MG63 (cell line): ENCODE measurements at regions not wholly inside any gene's neighbourhood (a gene's known extent, or its start where the extent isn't known, plus 50 kb on each side); places are given as distances from the start of the nearest gene placed in this dataset.
"Not testable (repeated sequence)": the region's sequence is repeated elsewhere in the genome, so short reads cannot be mapped to it uniquely, and the experiment has no call there.

Experiments
- DNase-seq: peaks from one replicate; pipeline ENCODE4 v3.0.0-alpha.2; 2020
- H3K27me3 ChIP-seq: fragments of 250-450 bp; sonication (Bioruptor Pico); 2 replicates; pipeline ENCODE4 v1.5.1; 2020; ENCODE audit warnings: mild to moderate bottlenecking, moderate library complexity
- H3K36me3 ChIP-seq: fragments of 250-450 bp; sonication (Bioruptor Pico); 2 replicates; pipeline ENCODE4 v1.5.1; 2020; ENCODE audit warnings: mild to moderate bottlenecking, moderate library complexity
- H3K4me3 ChIP-seq: fragments of 250-450 bp; sonication (Bioruptor Pico); 2 replicates; pipeline ENCODE4 v1.5.1; 2020; ENCODE audit warnings: mild to moderate bottlenecking, moderate library complexity
- H3K9me3 ChIP-seq: fragments of 250-450 bp; sonication (Bioruptor Pico); 2 replicates; pipeline ENCODE4 v1.5.1; 2020; ENCODE audit warnings: mild to moderate bottlenecking, moderate library complexity

DNA sequence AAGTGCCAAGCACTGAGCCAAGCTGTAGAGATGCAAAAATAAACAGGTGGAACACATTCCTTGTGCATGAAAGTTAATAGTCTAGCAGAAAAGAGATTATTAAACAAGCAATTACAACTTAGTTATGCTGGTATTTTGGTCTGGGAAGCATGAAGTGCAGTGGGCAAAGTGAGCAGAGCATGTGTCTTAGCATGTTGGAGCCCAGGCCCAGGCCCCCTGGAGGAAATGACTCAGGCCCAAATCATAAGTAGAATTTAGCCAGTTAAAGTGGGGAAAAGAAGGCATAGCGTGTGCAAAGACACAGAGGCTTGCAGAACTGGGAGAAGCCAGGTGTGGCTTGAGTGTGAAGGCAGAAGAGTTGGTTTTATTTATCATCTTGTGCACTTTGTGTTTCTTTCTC lies 163.8 kb upstream of the ATP11B start:
- H3K36me3 ChIP-seq, result no peaks in the 10 kb centered on the region
- no peak for DNase-seq
- H3K4me3 ChIP-seq, result no peak overlapping the region

DNA sequence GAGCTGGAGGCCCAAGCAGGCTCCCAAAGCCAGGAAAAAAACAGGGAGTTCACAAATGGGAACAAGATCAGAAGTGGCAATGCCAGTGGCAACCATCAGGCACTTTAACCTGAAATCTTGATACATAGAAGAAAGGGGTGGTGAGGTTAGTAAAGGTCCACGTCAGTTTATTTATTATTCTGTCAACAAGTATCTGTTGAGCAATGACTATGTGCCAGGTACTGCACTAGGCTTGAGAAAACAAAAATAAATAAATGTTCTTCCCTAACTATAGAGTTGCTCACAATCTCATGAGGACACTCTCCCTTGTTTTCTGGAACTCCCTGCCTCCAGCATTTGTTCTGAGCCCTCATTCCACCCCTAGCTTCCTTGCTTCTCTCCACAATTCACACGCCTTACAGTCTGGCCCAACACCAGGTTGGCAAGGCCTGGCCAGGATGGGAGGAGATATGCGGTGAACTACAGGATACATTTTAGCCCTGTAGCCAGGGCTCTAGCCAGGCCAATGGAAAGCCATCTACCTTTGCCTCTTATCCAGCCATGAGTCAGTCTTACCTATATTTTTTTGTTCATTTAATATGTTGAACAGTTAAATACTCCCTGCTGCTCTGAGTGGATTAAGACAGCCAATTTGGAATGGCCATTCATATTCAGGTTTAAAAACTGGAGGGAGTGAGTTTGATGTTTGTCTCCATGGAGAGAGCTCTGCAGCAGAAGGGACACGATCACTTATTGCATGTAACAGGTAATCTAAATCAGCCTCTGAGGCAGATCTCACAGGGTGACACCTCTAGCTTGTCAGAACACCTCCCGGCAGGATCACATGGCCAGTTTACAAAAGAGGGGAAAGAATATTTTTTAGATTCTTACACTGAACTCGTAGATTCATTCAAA lies 161.9 kb upstream of the ATP11B start:
- Histone ChIP-seq H3K27me3 (peaks cover 2% of the 10 kb centered on the region), H3K4me3 (no peak overlapping the region), H3K36me3 (no peaks in the 10 kb centered on the region), H3K9me3 (no peaks in the 10 kb centered on the region)
- no peak for DNase-seq

More for the DNA sequence above, 163.8 kb upstream of the ATP11B start:
- peaks cover 2% of the 10 kb centered on the region for H3K27me3 ChIP-seq
- no peaks in the 10 kb centered on the region for H3K9me3 ChIP-seq

DNA sequence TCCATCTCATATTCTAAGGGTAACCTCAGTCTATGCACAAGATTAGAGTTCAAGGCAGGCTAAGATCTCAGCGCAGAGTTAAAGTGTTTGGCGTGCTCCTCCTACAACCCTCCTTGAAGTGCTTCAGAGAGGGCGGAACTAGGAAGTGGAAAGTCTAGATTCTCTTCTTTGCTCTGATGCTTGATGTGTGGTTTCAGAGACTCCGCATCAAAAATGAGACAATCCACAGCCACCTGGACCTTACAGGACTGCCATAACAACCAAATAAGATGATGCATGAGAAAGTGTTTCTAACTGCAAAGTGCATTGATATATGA lies 161.3 kb upstream of the ATP11B start:
- no peak for DNase-seq
- Histone ChIP-seq H3K36me3 (no peaks in the 10 kb centered on the region), H3K9me3 (no peaks in the 10 kb centered on the region), H3K27me3 (no peaks in the 10 kb centered on the region; the same call in 1 of the 2 replicates), H3K4me3 (no peak overlapping the region)

DNA sequence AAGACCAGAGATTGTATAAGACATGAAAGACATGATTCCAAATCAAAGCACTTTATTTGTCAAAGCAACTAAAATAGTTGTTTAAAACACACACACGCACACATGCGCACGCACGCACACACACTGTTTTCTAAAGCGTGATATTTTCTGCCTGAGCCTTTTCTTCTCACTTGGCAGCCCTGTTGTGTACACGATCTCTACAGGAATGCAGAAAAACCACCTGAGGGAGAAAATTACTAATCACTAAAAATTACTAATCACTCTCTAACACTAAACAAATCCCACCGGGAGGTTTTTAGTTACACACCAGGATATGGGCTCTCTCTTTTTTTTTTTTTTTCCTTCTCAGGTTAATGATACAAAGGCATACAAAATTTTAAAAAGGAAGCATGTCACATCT lies 160.1 kb upstream of the ATP11B start:
- H3K4me3 ChIP-seq, result no peak overlapping the region
- no peaks in the 10 kb centered on the region for H3K36me3 ChIP-seq
- no peaks in the 10 kb centered on the region for H3K9me3 ChIP-seq
- no peak for DNase-seq
- no peaks in the 10 kb centered on the region for H3K27me3 ChIP-seq

DNA sequence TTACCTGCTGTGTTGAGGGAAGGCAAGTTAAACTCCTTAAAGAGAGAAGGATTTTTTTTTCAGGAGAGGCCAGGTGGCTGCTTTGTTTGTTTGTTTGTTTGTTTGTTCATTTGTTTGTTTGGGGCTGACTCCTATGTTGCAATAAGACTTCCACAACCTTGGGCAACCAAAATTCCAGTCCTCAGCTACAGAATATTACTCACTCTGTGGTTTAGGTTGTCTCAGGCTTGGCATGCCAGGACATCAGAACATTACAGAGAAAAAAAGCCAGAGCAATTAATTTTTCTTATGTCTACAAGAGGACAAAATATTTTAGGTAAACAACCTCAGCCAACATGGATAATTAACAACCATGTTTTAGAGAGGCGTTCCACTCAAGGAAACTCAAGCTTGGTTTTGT lies 156.7 kb upstream of the ATP11B start:
- Histone ChIP-seq H3K27me3 (no peaks in the 10 kb centered on the region), H3K36me3 (no peaks in the 10 kb centered on the region), H3K9me3 (no peaks in the 10 kb centered on the region; the same call in 1 of the 2 replicates), H3K4me3 (no peak overlapping the region)
- DNase-seq, result no peak

DNA sequence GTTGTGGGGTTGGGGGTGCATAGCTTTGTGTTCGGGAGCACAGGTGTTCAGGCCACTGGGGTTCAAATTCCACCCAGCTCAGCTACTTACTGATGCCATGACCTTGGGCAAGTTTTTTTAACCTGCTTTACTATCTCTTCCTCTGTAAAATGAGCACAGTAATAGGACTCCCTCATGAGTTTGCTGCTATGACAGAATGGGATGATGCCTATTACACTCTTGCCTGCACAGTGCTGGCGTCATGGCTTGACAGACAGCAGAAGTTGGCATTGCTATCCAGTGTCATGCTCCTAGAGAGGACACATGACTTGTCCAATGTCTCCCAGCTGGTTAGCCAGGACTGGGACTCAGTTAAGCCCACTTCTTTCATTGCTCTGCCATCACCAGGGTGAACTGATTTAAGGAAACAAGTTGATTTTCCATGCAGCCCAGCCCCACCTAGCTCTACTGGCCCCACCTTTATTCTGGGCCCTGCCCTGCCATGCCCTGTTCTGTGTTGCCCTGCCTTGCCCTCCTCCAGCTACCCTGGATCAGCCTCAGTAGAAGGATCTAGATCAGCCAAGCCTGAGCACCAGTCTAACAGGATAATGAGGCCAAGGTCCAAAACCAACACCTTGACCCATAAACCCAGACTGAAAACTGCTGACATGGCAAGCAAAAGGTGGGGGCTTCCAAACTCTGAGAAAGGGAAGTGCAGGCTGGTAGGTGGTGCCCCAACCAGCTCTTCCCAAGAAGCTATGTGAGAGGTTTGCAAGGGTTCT lies 155.8 kb upstream of the ATP11B start:
- Histone ChIP-seq H3K9me3 (no peaks in the 10 kb centered on the region; the same call in 1 of the 2 replicates), H3K27me3 (no peaks in the 10 kb centered on the region), H3K36me3 (no peaks in the 10 kb centered on the region), H3K4me3 (no peak overlapping the region)
- no peak for DNase-seq

DNA sequence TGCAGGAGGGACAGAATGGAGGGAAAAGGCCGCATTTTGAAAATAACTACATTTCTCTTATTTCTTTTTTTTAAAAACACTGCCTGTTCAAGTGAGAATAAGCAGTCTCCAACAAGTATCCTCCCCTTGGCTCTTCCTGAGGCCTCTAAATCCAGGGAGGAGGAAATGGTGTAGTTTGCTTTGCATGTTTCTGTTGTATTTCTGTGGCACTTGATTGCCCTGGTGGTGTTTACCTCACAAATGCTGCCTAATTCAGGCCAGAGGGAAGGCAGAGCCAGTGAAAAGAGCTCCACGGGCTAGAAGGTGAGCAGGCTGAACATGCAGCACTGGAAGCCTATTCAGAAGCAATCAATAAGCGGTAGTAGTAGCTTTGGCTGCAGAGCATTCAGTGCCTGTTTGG lies 149.3 kb upstream of the ATP11B start:
- no peaks in the 10 kb centered on the region for H3K36me3 ChIP-seq
- H3K9me3 ChIP-seq, result no peaks in the 10 kb centered on the region; the same call in 1 of the 2 replicates
- DNase-seq, result no peak
- no peaks in the 10 kb centered on the region; the same call in 1 of the 2 replicates for H3K27me3 ChIP-seq
- no peak overlapping the region for H3K4me3 ChIP-seq

DNA sequence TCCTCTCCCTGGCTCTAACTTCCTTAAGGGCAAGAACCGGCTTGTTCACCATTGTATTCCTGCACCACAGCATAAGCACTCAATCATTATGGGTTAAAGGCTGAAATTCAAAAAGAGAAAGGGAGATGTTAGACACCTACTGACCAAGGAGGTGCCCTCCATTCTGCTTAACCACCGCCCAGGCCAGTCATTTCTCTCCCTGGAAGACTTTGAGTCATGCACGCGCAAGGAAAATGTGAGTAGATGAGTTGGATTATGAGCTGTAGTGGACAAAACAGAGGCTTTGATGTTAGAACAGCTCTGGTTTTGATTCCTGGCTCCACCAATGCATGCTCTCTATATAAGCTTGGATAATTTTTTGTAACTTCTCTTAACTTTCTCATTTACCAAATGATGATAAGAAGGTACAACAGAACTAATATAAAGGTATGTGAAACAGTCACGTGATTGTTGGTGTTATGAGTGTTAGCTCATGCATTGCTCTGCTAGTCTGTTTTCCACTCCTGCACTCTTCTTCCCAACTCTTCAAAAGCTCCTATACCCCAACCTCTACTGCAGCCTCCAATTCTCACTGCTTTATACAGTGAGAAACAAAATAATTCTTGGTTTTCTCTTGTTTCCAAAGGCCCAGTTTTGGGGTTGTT lies 148.4 kb upstream of the ATP11B start:
- Histone ChIP-seq H3K36me3 (no peaks in the 10 kb centered on the region), H3K4me3 (no peak overlapping the region), H3K9me3 (no peaks in the 10 kb centered on the region; the same call in 1 of the 2 replicates), H3K27me3 (no peaks in the 10 kb centered on the region; the same call in 1 of the 2 replicates)
- DNase-seq, result no peak

DNA sequence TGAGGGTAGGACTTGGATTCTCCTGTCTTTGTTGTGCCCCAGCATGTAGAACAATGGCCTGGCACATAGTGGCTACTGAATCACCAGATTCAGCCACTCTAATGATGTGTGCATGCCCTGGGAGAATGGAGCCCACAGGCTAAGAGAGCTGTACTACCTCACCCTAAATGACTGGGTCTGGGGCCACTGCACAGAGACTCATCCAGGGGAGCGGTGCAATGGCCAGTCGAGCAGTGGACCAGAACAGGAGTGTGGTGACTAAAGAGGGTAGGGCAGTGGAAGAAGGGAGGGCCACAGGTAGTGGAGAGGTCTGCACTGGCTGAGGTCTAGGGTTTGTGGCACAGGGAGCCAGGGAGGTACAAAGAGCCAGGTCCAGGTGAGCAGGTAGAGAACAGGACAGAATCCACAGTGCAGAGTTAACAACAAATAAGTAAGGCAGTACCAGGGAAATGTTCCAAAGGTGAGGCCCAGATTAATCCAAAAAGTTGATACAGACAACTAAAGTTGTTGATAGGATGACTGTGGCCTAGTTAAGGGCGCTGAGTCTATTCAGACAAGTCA lies 142.7 kb upstream of the ATP11B start:
- Histone ChIP-seq H3K36me3 (no peaks in the 10 kb centered on the region), H3K27me3 (no peaks in the 10 kb centered on the region), H3K9me3 (no peaks in the 10 kb centered on the region), H3K4me3 (no peak overlapping the region)
- no peak for DNase-seq

DNA sequence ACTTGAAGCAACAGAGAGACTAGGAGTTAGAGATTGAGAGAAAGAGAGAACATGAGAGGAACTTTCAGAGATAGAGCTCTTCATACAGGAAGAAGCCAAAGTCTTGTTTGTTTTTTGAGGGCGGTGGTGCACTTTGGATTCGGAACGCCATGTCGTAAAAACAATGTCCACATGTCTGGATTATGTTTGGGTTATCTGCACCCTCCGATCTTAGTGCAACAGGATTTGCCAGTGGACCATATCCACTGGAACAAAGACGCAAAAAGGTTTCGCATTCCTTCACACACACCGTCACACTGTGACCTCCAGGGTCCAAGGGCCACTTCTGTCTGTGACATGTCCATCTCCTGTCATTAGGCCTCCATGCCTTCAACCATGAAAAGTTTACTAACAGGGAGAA lies 141.8 kb upstream of the ATP11B start:
- Histone ChIP-seq H3K36me3 (no peaks in the 10 kb centered on the region), H3K4me3 (no peak overlapping the region), H3K9me3 (no peaks in the 10 kb centered on the region), H3K27me3 (no peaks in the 10 kb centered on the region; the same call in 1 of the 2 replicates)
- DNase-seq, result no peak

DNA sequence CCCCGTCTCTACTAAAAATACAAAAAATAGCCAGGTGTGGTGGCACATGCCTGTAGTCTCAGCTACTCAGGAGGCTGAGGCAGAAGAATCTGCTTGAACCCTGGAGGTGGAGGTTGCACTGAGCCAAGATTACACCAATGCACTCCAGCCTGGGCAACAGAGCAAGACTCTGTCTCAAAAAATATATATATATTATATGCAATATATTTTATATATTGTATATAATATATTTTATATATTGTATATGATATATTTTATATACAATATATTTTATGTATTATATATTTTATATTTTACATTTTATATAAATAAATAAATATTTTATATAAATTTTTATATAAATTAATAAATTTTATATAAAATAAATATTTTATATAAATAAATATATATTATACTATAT lies 140.2 kb upstream of the ATP11B start:
- H3K9me3 ChIP-seq, DNase-seq, H3K27me3 ChIP-seq, H3K4me3 ChIP-seq, H3K36me3 ChIP-seq: not testable (repeated sequence)

DNA sequence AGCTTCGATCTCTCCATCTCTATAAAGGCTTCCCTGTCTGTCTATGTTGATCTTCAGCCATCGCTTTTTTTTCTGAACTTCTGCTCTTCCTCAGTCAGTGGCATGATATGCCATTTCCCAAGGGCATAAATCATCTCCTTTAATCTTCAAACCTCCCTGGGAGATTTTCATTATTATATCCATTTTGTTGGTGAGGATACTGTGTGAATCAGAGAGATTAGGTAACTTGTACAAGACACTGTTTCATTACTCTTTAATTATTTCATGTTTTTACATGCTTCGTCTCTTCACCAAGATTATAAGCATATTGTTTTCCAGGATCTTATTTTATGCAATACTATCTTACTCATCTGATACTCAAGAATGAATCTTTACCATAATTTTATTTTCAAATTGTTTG lies 124.8 kb upstream of the ATP11B start:
- no peak for DNase-seq
- peaks cover 2% of the 10 kb centered on the region; the same call in 1 of the 2 replicates for H3K9me3 ChIP-seq
- H3K36me3 ChIP-seq, result no peaks in the 10 kb centered on the region
- H3K4me3 ChIP-seq, result no peak overlapping the region
- H3K27me3 ChIP-seq, result 0 out of 2 replicates have a peak, but pooled peaks cover 3% of the 10 kb centered on the region

DNA sequence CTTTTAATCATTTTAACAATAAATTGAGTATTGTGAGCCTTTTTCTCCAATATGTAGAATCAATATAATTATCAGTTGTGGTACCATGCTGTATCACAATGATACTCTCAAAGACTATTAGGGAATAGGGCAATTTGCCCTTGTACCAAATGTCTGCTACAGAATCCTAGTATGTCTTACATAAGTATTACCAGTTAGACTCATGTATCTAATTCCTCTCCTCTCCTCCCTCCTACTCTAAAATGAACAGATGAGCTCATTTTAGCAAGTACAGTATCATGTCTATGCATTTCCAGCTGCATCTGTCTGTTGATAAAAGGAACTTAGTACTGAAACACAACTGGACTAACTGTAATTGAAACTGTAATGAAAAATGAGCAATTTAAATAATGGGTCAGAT lies 124.3 kb upstream of the ATP11B start:
- H3K4me3 ChIP-seq, result no peak overlapping the region
- peaks cover 2% of the 10 kb centered on the region; the same call in 1 of the 2 replicates for H3K9me3 ChIP-seq
- H3K36me3 ChIP-seq, result no peaks in the 10 kb centered on the region
- H3K27me3 ChIP-seq, result peaks cover 4% of the 10 kb centered on the region; the same call in 1 of the 2 replicates
- DNase-seq, result no peak

DNA sequence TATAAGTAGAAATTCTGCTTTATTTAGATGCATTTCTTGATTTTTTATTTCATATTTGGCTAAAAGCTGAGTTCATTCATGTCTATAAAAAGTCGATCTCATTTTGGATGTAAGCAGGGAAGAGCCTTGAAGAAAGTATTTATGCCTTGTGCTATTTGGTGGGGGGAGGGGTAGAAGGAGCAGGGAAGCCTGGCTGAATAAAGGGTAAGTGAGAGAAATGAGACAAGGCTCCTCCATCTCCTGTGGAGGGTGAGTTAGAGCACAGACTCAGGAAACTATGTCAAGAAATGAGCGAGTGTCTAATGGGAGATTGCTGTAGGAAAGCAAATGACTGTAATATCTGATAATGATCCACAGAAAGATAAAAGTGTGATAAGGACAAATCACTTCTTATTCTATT lies 121.8 kb upstream of the ATP11B start:
- peaks cover 8% of the 10 kb centered on the region for H3K27me3 ChIP-seq
- DNase-seq, result no peak
- peaks cover 4% of the 10 kb centered on the region; the same call in 1 of the 2 replicates for H3K9me3 ChIP-seq
- H3K36me3 ChIP-seq, result no peaks in the 10 kb centered on the region
- H3K4me3 ChIP-seq, result no peak overlapping the region

DNA sequence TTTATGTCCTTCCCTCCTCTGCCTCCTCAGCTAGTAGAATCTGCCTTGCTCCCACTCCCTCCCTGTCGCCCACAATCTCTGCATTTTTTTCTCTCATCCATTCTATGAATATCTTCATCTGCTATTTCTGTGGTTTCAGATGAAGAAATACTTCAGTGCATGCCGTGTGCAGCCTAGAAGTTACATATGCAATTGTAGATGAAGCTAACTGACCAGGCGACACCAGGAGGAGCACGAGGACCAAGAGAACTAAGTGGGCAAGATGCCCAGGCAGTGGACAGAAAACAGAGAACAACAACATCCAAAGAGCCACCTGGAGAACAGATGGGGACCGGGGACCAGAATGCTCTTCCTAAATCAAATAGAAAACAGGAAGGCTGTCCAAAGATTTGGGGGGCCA lies 121.4 kb upstream of the ATP11B start:
- H3K36me3 ChIP-seq, result no peaks in the 10 kb centered on the region
- no peak overlapping the region for H3K4me3 ChIP-seq
- peaks cover 4% of the 10 kb centered on the region; the same call in 1 of the 2 replicates for H3K9me3 ChIP-seq
- peaks cover 8% of the 10 kb centered on the region for H3K27me3 ChIP-seq
- DNase-seq, result no peak

DNA sequence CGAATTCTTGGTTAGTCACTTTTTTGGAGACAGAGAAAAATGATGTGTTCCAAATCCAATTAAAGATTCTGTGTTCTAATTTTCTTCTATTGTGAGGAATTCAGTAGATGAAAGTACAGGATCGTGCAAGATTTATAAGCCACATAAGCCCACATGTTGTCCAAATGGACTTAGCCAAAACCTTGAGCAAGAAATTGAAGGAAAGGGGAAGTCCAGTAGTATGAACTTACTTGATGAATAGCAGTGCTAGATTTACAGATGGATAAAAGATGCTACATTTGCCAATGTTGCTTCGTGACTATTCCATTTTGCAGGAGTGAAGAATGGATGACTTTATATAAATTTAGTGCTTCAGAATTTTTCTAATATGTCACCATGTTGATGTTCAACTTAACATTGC lies 120.0 kb upstream of the ATP11B start:
- peaks cover 8% of the 10 kb centered on the region for H3K27me3 ChIP-seq
- no peaks in the 10 kb centered on the region for H3K36me3 ChIP-seq
- H3K9me3 ChIP-seq, result peaks cover 4% of the 10 kb centered on the region; the same call in 1 of the 2 replicates
- DNase-seq, result no peak
- H3K4me3 ChIP-seq, result no peak overlapping the region
